HepG2 (cell line): ENCODE measurements at regions not wholly inside any gene's neighbourhood (a gene's known extent, or its start where the extent isn't known, plus 50 kb on each side); places are given as distances from the start of the nearest gene placed in this dataset.

Experiments used
- ATAC-seq: fragments of 200-7000 bp; cut with Tn5 transposase; 3 replicates; pipeline ENCODE4 v1.9.1; 2020; ENCODE audit warnings: mild to moderate bottlenecking, moderate library complexity
- BruUV-seq: library from RNA; stranded (reverse); fragments of 400-500 nt; replicated peaks from 2 replicates; lab custom pipeline; 2021; lab: Mats Ljungman, UMichigan
- CTCF ChIA-PET: fragments of 300-600 bp; formaldehyde crosslinking; extraction: SDS; loops from one replicate; lab custom pipeline; 2021; ENCODE audit warnings: low total read pairs, inconsistent platforms, low intra/inter-chr PET ratio; lab: Yijun Ruan, JAX
- POLR2A ChIA-PET: fragments of 350-600 bp; sonication (Branson Sonifier 250); formaldehyde crosslinking; loops from one replicate; lab custom pipeline; 2020; ENCODE audit warnings: antibody characterized with exemption, inconsistent platforms; lab: Yijun Ruan, JAX
- DNase-seq: peaks from one replicate; pipeline ENCODE4 v3.0.0-alpha.2; 2015; ENCODE audit warnings: low spot score
- FAIRE-seq: peaks from 3 replicates; lab custom pipeline; 2011; peaks lifted over from hg19 to GRCh38; lab: Jason Lieb, UNC
- H2AFZ ChIP-seq: one replicate; pipeline ENCODE4 v1.6.1; 2011; ENCODE audit warnings: low read length, inconsistent platforms
- H3K27ac ChIP-seq: fragments of 300-600 bp; 3 replicates; pipeline ENCODE4 v1.8.0; 2011; ENCODE audit warnings: mixed run types, mild to moderate bottlenecking, mixed read lengths, low read length, inconsistent platforms; ENCODE audit not compliant: insufficient read depth; ENCODE audit errors: extremely low read length
- H3K27me3 ChIP-seq, 2 experiments: fragments of 200-600 bp in 1 of 2; 2 replicates in 1 of 2; 3 replicates in 1 of 2; pipeline versions ENCODE4 v1.6.0 to v1.8.0; 2011; ENCODE audit warnings: low read length in 2 of 2, mild to moderate bottlenecking in 2 of 2, moderate library complexity in 2 of 2, inconsistent platforms in 1 of 2; ENCODE audit not compliant: insufficient read depth in 2 of 2, control insufficient read depth in 1 of 2
- H3K36me3 ChIP-seq, 2 experiments: fragments of 200-600 bp in 1 of 2; replicated peaks in 1 of 2; 2 replicates in 1 of 2; 3 replicates in 1 of 2; pipeline versions ENCODE4 v1.5.1 to v1.8.0; 2011; ENCODE audit warnings: low read length in 2 of 2, inconsistent platforms in 1 of 2; ENCODE audit not compliant: insufficient read depth in 2 of 2, control insufficient read depth in 1 of 2
- H3K4me1 ChIP-seq: 2 replicates; pipeline ENCODE4 v1.5.1; 2012; ENCODE audit warnings: low read length, inconsistent platforms; ENCODE audit not compliant: insufficient read depth
- H3K4me2 ChIP-seq: 2 replicates; pipeline ENCODE4 v1.6.0; 2011; ENCODE audit warnings: low read depth, low read length, inconsistent platforms
- H3K4me3 ChIP-seq, 3 experiments: fragments of 200-600 bp in 1 of 3; sonication (generic), shearing (Covaris generic) in 1 of 3; replicated peaks in 1 of 3; 2 replicates each; pipeline ENCODE4 v1.5.1; 2011 to 2016; ENCODE audit warnings: low read length in 3 of 3, inconsistent platforms in 2 of 3, low read depth in 2 of 3, mild to moderate bottlenecking in 2 of 3, control low read depth in 1 of 3, mixed read lengths in 1 of 3; ENCODE audit not compliant: insufficient read depth in 1 of 3
- H3K79me2 ChIP-seq: one replicate; pipeline ENCODE4 v1.6.1; 2011; ENCODE audit warnings: low read length, inconsistent platforms; ENCODE audit not compliant: insufficient read depth
- H3K9ac ChIP-seq: 2 replicates; pipeline ENCODE4 v1.6.0; 2011; ENCODE audit warnings: mild to moderate bottlenecking, low read depth, low read length, inconsistent platforms; ENCODE audit not compliant: insufficient read depth
- H3K9me3 ChIP-seq: 2 replicates; pipeline ENCODE4 v1.5.1; 2012; ENCODE audit warnings: mild to moderate bottlenecking, low read length
- H4K20me1 ChIP-seq: 2 replicates; pipeline ENCODE4 v1.6.0; 2011; ENCODE audit warnings: inconsistent platforms, mild to moderate bottlenecking, low read length, moderate library complexity; ENCODE audit not compliant: insufficient read depth
- CAMTA2 ChIP-seq: sonication (generic); formaldehyde crosslinking; IDR thresholded peaks from 2 replicates; pipeline ENCODE4 v1.4.0; 2020; ENCODE audit warnings: mild to moderate bottlenecking, missing genetic modification reagents, borderline replicate concordance
- DBP ChIP-seq: sonication (generic); formaldehyde crosslinking; IDR thresholded peaks from 2 replicates; pipeline ENCODE4 v1.4.0; 2020; ENCODE audit warnings: missing genetic modification reagents; ENCODE audit errors: not compliant biosample characterization
- HMGA1 ChIP-seq: sonication (generic); formaldehyde crosslinking; conservative IDR thresholded peaks from 2 replicates; pipeline ENCODE4 v1.4.0; 2020; ENCODE audit warnings: missing genetic modification reagents
- SALL1 ChIP-seq: sonication (generic); formaldehyde crosslinking; IDR thresholded peaks from 2 replicates; pipeline ENCODE4 v1.8.0; 2022; ENCODE audit warnings: mild to moderate bottlenecking, missing genetic modification reagents
- SUZ12 ChIP-seq: fragments of 150-350 bp; IDR thresholded peaks from 2 replicates; pipeline ENCODE4 v1.6.1; 2014; ENCODE audit warnings: low read depth, low read length
- ZC3H4 ChIP-seq: sonication (generic); formaldehyde crosslinking; IDR thresholded peaks from 2 replicates; pipeline ENCODE4 v1.4.0; 2020; ENCODE audit warnings: missing genetic modification reagents, borderline replicate concordance
- ZKSCAN5 ChIP-seq: sonication (generic); formaldehyde crosslinking; IDR thresholded peaks from 2 replicates; pipeline ENCODE4 v1.5.1; 2020; ENCODE audit warnings: mild to moderate bottlenecking, missing genetic modification reagents
- ZNF33B ChIP-seq: sonication (generic); formaldehyde crosslinking; IDR thresholded peaks from 2 replicates; pipeline ENCODE4 v1.5.1; 2020; ENCODE audit warnings: mild to moderate bottlenecking, missing genetic modification reagents
- ZSCAN22 ChIP-seq: sonication (generic); formaldehyde crosslinking; IDR thresholded peaks from 2 replicates; pipeline ENCODE4 v1.4.0; 2020; ENCODE audit warnings: mild to moderate bottlenecking, missing genetic modification reagents
- WGBS: methylation state at CpG from one replicate; pipeline ENCODE4 v1.1.6; 2017; ENCODE audit warnings: low lambda C conversion rate; 5-methylcytosine and 5-hydroxymethylcytosine counted together
- in situ Hi-C: cut with HindIII; loops from 2 replicates; pipeline ENCODE4 v1.10.0; 2017; ENCODE audit warnings: low pct_unique_long_range_greater_than_20kb; ENCODE audit not compliant: extremely low pct_ligation_motif_present
- intact Hi-C: fragments of 100-400 bp; cut with micrococcal nuclease; formaldehyde crosslinking; loops from one replicate; pipeline ENCODE4 v1.10.0; 2022; ENCODE audit not compliant: unreplicated experiment
- TF ChIP-seq, protein P1 (sequence below): sonication (generic); formaldehyde crosslinking; IDR thresholded peaks from 2 replicates; pipeline ENCODE4 v1.8.1; 2023; ENCODE audit warnings: mild to moderate bottlenecking, missing genetic modification reagents
- TF ChIP-seq, protein P2 (sequence below): IDR thresholded peaks from 2 replicates; pipeline ENCODE4 v1.6.1; 2016; ENCODE audit warnings: missing biosample characterization, missing genetic modification reagents, low read depth

DNA sequence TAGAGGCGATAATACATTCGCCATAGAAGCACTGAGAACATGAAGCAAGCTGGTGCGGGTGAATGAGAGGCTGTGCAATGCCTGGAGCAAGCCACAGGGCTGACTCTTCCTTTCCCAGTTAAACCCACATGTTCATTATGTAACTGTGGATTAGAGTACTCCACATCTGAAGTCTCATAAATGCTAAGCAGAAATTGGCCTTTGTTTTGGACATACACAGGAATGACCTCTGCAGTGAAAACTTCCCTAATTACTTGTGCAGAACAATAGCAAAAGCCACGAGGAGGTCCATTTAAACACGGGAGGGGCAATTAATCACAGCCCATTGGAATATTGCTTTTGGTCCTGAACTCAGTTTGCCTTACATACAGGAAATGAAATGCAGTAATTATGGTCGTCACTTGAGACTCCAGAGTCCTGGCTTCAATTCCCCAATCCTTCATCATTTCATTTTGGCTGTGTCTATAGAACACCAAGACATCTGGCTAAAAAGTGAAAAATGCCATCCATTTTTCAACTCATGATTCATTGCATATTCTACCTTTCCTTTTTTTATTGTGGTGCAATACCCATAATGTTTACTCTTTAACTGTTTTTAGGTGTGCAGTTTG lies 78.7 kb upstream of the CXCL12 start (continued):
- TF ChIP-seq ZNF33B (CRISPR knock-in tag), result no peak

DNA sequence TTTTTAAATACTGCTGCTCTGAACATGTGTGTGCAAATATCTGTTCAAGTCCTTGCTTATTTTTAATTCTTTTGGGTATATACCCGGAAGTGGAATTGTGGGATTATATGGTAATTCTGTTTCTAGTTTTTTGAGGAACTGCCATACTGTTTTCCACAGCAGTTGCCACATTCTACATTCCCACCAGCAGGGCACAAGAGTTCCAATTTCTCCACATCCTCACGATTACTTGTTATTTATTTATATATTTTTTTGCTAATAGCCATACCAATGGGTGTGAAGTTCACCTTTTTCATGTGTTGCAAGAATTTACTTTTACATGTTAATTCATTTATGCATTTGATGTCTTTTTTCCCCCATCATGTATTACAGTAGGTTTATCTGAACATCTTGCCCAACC lies 79.6 kb upstream of the CXCL12 start:
- H4K20me1 ChIP-seq, result no peaks in the 10 kb centered on the region

More for the DNA sequence above, 79.6 kb upstream of the CXCL12 start:
- Histone ChIP-seq H3K36me3 (no peaks in the 10 kb centered on the region), H3K9me3 (no peaks in the 10 kb centered on the region), H3K27ac (no peak overlapping the region), H3K27me3 (peaks cover 0 to 3% of the 10 kb centered on the region in 2 experiments; a peak in 2 of 5 replicates), H3K9ac (no peak overlapping the region), H3K4me1 (no peaks in the 10 kb centered on the region), H3K4me3 (no peak overlapping the region), H3K4me2 (no peak overlapping the region), H2AFZ (no peak overlapping the region), H3K79me2 (no peaks in the 10 kb centered on the region)
- intact Hi-C loops, result no loop called here
- TF ChIP-seq DBP (CRISPR knock-in tag), result no peak
- no peak for TF ChIP-seq SALL1 (CRISPR knock-in tag)
- TF ChIP-seq CAMTA2 (CRISPR knock-in tag), result no peak
- TF ChIP-seq ZSCAN22 (CRISPR knock-in tag), result no peak
- TF ChIP-seq, protein P1, sequence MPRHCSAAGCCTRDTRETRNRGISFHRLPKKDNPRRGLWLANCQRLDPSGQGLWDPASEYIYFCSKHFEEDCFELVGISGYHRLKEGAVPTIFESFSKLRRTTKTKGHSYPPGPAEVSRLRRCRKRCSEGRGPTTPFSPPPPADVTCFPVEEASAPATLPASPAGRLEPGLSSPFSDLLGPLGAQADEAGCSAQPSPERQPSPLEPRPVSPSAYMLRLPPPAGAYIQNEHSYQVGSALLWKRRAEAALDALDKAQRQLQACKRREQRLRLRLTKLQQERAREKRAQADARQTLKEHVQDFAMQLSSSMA (CRISPR knock-in tag), result no peak
- TF ChIP-seq ZKSCAN5 (CRISPR knock-in tag), result no peak
- no peak for TF ChIP-seq SUZ12
- no peak for TF ChIP-seq ZC3H4 (CRISPR knock-in tag)
- TF ChIP-seq, protein P2, sequence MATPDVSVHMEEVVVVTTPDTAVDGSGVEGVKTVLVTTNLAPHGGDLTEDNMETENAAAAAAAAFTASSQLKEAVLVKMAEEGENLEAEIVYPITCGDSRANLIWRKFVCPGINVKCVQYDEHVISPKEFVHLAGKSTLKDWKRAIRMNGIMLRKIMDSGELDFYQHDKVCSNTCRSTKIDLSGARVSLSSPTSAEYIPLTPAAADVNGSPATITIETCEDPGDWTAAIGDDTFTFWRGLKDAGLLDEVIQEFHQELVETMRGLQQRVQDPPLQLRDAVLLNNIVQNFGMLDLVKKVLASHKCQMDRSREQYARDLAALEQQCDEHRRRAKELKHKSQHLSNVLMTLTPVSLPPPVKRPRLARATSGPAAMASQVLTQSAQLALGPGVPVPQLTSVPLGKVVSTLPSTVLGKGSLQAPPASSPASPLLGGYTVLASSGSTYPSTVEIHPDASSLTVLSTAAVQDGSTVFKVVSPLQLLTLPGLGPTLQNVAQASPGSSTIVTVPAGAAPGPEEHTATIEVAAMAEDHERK (CRISPR knock-in tag), result no peak
- no peak for TF ChIP-seq HMGA1 (CRISPR knock-in tag)
- FAIRE-seq (no peak), ATAC-seq (no peak), DNase-seq (no peak)
- in situ Hi-C loops, result no loop called here
- 5% methylated on average over 2 of the region's 2 CpGs for WGBS
- BruUV-seq, result no TSS peak
- CTCF ChIA-PET, result no interaction called here
- POLR2A ChIA-PET, result no interaction called here
